HG02798 (cell line): ENCODE measurements at regions not wholly inside any gene's neighbourhood (a gene's known extent, or its start where the extent isn't known, plus 50 kb on each side); places are given as distances from the start of the nearest gene placed in this dataset.
"Not testable (repeated sequence)": the region's sequence is repeated elsewhere in the genome, so short reads cannot be mapped to it uniquely, and the experiment has no call there.

Experiments used
- ATAC-seq: cut with Tn5 transposase; IDR thresholded peaks from one replicate; pipeline ENCODE4 v1.9.1; 2021; ENCODE audit warnings: mild to moderate bottlenecking; ENCODE audit not compliant: unreplicated experiment, poor library complexity

DNA sequence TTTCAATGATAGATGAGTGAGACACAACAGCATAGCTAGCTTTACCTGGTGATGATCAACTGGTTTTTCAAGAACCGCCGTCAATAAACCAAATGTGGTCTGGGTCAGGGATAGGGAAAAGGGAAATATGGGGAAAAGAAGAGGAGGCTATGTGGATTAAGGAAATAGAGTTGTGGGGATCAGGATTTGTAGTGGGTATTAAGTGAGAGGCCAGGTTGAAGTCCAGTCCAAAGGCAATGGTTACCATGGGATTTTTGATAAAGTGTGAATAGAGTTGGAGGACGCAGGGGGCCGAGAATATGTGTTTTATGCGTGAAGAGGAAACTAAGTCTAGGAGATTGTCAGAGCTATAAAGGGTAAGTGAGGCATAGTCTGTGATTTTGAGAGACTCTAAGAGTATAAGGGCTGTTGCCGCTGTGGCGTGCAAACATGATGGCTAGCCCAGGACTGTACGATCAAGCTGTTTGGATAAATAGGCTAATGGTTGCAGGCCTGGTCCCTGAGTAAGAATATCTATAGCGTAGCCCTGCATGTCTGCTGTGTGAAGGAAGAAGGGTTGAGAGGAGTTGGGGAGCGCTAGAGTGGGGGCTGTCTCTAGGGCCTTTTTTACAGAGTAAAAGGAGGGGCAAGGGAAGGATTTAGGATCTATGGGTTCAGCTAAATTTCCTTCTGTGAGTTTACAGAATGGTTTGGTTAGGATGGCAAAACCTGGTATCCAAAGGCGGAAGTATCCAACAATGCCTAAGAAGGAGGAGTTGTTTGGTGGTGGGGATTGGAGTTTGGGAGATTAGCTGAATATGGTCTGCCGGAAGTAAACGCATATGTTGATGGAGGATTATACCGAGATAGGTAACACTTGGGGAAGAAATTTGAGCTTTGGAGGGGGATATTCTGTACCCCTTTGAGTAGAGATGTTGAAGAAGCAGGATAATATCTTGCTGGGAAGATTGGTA, 749.7 kb upstream of the ADGRB3 start:
- ATAC-seq = no peak

DNA sequence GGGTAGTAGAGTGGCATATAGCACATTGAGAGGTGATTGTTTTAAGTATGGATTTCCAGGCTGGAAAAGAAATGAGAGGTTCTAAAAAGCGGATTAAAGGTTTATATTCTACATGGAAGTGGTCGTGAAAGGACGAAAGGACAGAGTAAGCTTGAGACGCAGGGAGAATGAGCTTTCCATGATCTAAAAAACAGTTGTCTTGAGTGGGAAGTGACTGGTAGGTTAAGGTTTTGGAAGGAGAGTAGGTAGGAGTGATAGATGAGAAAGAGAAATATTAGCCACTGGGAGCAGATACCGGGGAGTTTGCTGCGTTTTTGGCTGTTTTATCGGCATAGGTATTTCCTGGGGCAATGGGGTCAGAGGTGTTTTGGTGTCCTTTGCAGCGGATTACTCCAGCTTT, 750.6 kb upstream of the ADGRB3 start:
- no peak for ATAC-seq

DNA sequence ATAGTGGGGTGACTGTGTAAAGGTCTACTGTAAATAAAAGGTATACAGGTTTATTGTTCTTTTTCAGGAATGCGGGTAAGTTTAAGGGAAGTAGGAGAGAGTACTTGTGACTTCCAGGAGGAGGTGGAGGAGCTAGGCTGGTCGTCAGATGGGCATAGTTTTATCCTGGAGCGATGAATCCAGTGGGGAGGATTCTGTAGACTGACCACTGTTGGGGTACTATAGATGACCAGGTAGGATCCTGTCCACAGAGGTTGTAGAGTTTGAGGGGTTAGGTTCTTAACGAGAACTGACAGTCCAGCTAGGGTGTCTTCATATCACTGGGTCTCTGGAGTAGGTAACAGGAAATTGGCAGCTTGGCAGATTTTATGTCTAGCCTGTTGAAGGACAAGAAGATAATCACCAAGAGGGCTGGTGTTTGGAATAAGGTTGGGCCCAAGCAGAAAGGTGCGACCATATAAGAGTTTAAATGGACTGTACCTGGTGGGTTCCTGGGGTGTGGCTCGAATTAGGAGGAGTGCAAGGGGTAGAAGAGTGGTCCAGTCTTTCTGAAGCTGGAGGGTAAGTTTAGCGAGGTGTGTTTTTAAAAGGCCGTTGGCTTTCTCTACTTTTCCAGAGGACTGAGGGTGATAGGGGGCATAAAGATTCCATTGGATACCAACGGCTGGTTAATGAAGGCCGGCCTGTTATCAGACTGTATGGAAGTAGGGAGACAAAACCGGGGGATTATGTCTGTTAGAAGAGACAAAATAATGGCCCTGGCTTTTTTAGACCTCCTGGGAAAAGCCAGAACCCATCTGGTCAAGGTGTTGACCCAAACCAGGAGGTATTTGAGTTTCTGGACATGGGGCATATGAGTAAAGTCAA, 751.3 kb upstream of the ADGRB3 start:
- ATAC-seq = no peak

DNA sequence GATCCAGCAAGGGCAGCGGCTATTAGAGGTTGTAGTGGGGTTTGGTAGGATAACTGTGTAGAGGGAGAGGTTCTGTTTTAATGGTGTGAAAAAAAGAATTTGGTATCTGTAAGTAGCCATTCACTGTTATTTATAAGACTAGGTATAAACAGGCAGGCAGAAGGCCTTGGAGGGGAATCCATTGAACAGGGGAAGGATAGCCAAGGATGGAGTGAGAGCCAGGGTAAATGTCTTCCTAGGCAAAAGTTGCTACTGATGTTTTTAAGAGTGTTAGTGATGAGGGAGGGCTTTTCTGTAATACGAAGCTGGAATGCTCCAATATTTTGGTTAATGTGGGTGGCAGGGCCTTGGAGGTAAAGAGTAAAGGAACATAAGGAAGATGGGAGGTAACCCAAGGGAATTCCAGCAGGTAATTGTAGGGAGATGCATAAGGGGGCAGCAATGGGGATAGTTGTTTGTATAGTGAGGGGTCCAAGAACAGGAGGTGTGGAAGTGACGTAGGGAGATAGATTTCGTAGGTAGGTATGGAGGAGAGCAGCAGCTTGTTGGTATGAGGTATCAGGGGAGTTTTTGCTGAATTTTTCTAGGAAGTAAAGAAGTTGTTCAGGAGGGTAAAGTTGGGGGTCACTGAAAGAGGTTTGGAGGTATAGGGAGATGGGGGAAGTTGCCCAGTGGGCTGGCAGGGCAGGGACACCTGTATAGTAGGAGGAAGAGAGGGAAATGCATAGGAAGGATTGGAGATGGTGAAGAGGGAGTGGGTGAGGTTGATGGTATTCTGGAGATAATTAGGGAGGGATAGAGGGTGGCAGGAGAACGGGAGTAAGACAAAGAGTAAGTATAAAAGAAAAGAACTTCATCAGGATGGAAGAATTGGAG, 752.4 kb upstream of the ADGRB3 start:
- ATAC-seq = no peak

DNA sequence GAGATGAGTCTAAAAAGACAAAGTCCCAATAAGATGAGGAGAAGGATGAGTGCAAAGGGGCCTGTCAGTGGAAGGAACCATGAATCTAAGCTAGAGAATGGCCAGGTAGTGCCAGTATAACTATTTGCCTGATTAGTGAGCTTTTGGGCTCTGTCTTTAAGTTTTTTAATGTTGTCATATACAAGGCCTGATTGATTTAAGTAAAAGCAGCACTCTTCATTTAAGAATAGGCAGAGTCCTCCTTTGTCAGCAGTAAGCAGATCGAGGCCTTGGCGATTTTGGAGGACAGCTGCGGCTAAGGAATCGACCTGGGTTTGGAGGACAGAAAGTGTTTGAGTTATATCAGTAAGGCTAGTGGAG, 753.4 kb upstream of the ADGRB3 start:
- no peak for ATAC-seq

DNA sequence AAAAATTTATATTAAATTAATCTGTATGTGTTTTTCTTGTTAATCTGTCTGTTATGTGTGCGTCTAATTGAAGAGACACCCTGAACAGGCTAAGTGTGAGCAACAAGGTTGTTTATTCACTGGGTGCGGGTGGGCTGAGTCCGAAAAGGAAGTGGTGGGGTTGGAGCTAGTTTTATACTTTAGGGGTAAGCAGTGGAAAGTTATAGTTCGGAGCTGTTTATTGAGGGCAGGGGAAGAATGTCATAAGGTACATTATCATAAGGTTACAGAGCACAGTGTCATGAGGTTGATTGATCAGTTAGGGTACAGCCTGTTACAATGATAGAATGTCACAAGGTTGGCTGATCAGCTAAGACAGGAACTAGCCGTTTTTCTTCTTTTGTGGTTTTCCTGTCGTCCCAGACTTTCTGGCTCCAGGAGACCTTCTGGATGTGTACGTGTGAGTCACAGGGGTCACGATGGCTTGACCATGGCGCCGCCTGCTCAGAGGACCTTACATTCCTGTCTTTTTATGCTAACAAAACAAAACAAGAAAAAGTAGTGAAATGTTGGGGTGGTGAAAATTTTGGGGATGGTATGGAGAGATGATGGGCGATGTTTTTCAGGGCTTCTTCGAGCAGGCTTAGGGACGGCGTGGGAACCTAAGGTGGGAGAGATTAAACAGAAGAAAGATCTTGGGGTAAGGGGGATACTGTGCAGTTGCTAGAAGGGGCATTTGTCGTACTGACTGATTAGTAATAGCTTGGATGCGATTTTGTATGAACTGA, 754.0 kb upstream of the ADGRB3 start:
- ATAC-seq = no peak

DNA sequence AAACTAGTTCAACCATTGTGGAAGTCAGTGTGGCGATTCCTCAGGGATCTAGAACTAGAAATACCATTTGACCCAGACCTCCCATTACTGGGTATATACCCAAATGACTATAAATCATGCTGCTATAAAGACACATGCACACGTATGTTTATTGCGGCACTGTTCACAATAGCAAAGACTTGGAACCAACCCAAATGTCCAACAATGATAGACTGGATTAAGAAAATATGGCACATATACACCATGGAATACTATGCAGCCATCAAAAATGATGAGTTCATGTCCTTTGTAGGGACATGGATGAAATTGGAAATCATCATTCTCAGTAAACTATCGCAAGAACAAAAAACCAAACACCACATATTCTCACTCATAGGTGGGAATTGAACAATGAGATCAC, 754.7 kb upstream of the ADGRB3 start:
- not testable (repeated sequence) for ATAC-seq

DNA sequence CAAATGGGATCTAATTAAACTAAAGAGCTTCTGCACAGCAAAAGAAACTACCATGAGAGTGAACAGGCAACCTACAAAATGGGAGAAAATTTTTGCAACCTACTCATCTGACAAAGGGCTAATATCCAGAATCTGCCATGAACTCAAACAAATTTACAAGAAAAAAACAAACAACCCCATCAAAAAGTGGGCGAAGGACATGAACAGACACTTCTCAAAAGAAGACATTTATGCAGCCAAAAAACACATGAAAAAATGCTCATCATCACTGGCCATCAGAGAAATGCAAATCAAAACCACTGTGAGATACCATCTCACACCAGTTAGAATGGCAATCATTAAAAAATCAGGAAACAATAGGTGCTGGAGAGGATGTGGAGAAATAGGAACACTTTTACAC, 755.2 kb upstream of the ADGRB3 start:
- ATAC-seq = not testable (repeated sequence)

DNA sequence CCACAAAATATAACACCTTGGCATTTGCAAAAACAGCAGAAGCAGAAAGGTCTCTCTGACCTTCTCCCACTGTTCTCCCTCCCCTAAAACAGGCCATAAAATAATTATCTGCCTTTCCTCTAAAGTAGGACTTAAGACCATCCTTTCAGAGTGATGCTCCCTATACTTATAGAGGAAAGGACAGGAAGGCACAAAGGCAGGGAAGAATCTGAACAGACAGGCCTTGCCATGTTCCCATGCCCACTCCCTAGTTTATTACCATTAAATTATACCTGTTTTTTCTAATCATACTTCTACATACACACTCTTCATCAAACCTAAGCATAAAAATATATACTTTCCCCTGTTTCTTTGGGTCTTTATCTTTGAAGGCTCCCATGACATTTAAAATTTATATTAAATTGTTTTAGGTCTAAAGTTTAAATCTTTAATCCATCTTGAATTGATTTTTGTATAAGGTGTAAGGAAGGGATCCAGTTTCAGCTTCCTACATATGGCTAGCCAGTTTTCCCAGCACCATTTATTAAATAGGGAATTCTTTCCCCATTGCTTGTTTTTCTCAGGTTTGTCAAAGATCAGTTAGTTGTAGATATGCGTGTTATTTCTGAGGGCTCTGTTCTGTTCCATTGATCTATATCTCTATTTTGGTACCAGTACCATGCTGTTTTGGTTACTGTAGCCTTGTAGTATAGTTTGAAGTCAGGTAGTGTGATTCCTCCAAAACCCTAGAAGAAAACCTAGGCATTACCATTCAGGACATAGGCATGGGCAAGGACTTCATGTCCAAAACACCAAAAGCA, 755.8 kb upstream of the ADGRB3 start:
- ATAC-seq = not testable (repeated sequence)

DNA sequence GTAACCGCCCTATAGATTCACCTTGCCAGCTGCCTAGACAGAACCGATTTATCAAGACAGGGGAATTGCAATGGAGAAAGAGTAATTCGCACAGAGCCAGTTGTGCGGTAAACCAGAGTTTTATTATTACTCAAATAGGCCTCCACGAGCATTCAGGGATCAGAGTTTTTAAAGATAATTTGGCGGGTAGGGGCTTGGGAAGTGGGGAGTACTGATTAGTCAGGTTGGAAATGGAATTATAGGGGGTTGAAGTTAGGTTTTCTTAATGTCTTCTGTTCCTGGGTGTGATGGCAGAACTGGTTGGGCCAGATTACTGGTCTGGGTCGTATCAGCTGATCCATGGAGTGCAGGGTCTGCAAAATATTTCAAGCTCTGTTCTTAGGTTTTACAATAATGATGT, 756.9 kb upstream of the ADGRB3 start:
- ATAC-seq = not testable (repeated sequence)

DNA sequence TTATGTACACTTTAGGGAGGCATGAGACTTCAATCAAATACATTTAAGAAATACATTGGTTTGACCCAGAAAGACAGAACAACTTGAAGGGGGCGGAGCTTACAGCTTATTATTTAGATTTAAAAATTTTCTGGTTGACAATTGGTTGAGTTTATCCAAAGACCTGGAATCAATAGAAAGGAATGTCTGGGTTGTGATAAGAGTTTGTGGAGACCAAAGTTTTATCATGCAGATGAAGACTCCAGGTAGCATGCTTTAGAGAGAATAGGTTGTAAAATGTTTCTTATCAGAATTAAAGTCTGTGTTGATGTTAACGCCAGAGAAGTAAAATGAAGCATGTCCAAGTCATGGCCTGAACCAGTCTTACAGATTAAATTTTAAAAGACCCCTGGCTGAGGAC, 757.8 kb upstream of the ADGRB3 start:
- no peak for ATAC-seq

DNA sequence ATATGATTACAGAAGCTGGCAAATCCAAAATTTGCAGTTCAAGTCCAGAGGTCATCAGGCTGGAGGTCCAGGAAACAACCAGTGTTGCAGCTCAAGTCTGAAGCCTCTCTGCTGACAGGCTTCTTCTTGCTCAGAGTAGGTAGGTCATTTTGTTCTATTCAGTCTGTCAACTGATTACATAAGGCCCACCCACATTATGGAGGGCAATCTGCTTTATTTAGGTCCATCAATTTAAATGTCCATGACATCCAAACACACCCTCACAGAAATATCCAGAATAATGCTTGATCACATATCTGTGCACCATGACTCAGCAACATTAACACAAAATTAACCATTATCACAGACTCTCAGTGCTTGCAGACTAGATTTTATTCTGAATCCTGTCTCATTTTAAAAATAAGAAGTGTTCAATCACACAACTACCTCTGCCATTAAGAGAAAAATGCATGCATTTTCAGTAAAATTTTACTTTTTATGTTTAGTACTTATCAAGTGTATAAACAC, 759.2 kb upstream of the ADGRB3 start:
- no peak for ATAC-seq

DNA sequence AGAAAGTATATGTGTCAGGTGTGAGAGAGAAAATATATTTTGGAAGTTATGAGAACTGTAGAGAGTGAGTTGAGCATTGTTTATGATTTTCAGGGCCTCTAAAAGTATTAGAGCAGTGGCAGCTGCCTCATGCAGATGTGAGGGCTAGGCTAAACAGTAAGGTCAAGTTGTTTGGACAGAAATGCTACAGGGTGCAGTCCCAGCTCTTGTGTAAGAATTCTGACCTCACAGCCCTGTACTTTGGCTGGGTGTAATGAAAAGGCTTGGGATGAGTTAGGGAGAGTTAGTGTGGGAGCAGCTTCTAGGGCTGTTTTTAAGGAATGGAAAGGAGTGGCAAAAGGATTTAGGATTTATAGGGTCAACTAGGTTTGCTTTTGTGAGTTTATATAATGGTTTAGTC, 764.8 kb upstream of the ADGRB3 start:
- no peak for ATAC-seq

DNA sequence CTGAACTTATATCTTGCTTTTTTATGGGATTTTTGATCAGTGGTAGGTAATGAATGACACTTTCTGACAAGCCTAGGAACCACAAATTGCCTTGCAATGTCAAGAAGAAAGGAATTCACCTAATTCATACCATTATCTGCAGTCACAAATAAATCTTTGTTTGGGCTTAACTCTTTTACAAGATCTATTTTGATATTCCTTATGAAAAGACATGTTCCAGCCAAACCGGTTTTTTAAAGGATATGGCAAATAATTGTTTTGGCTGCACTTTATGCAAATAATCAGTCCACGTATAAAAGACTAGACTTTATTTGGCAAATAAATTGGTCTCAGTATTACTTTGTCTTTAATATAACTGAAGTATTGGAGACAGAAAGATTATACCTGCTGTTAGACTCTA, 771.7 kb upstream of the ADGRB3 start:
- no peak for ATAC-seq

DNA sequence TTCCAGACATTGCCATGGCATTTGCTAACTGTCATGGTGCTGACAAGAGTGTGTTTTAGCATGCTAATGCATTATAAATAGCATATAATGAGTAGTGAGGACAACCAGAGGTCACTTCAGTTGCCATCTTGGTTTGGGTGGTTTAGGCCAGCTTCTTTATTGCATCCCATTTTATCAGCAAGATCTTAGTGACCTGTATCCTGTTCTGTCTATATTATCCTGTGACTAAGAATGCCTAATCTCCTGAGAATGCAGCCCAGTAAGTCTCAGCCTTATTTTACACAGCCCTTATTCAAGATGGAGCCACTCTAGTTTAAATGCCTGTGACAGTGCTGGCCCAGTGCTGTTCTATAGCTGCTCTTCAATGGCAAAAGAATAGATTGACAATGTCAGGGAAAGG, 781.0 kb upstream of the ADGRB3 start:
- ATAC-seq = no peak

DNA sequence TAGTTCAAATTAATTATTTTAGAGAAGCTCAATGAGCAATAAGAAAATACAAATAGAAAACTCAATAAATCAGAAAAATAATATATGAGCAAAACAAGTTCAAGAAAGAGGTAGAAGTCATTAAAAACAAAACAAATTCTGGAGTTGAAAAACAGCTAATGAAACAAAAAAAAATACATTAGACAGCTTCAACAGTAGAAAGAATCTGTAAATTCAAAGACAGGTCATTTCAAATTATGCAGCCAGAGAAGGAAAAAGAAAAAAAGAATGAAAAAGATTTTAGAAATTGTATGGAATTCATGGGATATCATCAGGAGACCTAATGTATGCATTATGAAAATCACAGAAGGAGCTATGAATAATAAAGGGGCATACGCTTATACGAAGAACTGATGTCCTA, 795.3 kb upstream of the ADGRB3 start:
- no peak for ATAC-seq

DNA sequence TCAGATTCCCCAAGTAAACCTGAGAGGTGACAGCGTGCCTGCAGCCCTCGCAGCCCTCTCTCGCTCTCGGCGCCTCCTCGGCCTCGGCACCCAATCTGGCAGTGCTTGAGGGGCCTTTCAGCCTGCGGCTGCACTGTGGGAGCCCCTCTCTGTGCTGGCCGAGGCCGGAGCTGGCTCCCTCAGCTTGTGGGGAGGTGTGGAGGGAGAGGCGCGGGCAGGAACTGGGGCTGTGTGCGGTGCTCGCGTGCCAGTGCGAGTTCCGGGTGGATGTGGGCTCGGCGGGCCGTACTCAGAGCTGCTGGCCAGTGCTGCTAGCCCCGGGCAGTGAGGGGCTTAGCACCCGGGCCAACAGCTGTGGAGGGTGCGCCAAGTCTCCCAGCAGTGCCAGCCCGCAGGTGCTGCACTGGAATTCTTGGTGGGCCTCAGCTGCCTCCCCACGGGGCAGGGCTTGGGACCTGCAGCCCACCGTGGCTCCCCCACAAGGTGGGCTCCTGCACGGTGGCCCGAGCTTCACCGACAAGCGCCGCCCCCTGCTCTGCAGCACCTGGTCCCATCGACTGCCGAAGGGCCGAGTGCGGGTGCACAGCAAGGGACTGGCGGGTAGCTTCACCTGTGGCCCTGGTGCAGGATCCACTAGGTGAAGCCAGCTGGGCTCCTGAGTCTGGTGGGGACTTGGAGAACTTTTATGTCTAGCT, 809.7 kb upstream of the ADGRB3 start:
- ATAC-seq = no peak

DNA sequence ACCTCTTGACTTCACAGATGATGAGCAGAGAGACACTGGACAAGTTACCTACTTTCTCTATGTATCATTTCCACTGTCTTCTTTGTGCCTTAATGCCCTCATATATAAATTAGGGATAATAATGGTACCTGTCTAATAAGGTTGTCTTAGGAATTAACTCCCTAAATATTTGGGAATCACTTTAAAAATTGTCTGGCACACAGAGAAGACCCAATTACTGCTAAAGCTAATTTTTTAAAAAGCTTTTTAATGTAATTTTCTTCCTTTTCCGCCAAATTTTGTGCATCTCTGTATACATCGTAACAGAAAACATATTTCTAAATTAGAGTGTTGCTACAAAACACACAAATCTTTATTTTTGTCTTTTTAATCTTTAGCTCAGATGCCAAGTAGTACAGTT, 816.8 kb upstream of the ADGRB3 start:
- no peak for ATAC-seq
